HG03175 (cell line): ENCODE measurements at regions not wholly inside any gene's neighbourhood (a gene's known extent, or its start where the extent isn't known, plus 50 kb on each side); places are given as distances from the start of the nearest gene placed in this dataset.
"Not testable (repeated sequence)": the region's sequence is repeated elsewhere in the genome, so short reads cannot be mapped to it uniquely, and the experiment has no call there.

Experiments
- ATAC-seq: cut with Tn5 transposase; IDR thresholded peaks from one replicate; pipeline ENCODE4 v1.9.1; 2021; ENCODE audit warnings: mild to moderate bottlenecking, moderate library complexity; ENCODE audit not compliant: unreplicated experiment

DNA sequence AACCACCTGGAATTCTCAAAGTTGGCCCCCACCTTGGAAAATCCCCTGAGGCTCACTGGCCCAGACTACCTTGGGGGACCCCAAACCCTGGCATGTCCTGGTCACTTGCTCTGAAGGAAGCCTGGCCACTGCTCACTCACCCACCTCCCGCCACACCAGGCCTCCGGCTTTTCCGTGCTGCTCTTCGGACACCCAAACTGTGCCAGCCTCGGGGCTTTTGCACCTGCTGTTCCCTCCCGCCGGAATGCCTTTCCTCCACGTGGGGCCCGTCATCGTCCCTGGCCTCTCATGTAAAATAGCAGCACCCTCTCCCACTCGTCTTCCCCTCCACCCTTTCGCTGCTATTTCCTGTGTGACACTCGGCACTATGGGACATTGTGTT, 87.2 kb upstream of the NCOR2 start:
- no peak for ATAC-seq

DNA sequence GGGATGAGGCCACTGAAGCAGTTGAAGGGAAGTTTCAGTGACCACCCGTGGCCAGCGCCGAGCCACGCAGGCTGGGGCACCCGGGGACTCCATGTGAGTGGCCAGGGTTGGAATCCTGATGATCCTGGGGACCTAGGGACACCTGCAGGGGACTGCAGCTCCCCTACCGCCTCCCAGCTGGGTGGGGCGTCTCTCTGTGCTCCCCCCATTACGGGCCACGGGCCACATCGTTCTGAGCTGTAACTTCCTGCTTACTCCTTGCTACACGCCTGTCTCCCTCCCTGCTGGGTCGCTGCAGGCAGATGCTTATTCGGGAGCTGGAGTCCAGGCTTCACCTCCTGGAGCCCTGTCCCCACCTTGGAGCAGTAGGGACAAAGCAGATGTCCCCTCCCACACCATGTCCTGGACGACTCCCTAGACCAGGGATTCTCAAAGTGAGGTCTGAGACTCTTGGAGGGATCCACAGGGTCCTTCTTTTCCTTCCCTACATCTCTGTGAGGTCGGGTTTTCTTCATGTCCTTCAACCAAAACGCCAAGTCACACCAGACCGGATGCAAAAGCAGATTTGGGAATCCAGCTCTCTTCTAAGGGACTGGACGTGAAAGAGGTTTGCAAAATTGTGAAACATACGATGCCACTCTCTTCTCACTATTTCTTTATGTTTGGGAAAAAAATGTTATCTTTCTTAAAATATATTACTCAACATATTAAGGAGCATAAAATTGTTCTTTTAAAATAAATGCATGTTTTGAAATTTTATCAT, 85.9 kb upstream of the NCOR2 start:
- ATAC-seq = no peak

DNA sequence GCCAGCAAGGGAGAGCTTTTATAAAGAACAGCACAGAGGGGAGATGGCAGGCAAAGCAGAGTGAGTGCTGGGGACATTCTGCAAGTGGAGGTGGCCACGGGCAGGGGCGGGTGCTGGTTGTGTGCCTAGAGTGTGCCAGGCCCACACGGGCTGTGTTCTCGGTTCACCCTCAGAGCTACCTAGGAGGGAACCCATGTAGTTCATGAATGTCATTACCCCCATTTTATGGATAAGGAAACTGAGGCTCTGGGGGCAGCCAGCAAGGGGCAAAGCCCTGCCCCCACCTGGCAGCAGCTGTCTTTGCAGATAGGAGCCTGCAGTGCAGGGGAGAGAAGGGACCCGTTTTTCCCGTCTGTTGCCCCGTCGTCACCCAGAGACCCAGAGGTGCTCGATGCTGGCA, 85.2 kb upstream of the NCOR2 start:
- ATAC-seq = no peak

DNA sequence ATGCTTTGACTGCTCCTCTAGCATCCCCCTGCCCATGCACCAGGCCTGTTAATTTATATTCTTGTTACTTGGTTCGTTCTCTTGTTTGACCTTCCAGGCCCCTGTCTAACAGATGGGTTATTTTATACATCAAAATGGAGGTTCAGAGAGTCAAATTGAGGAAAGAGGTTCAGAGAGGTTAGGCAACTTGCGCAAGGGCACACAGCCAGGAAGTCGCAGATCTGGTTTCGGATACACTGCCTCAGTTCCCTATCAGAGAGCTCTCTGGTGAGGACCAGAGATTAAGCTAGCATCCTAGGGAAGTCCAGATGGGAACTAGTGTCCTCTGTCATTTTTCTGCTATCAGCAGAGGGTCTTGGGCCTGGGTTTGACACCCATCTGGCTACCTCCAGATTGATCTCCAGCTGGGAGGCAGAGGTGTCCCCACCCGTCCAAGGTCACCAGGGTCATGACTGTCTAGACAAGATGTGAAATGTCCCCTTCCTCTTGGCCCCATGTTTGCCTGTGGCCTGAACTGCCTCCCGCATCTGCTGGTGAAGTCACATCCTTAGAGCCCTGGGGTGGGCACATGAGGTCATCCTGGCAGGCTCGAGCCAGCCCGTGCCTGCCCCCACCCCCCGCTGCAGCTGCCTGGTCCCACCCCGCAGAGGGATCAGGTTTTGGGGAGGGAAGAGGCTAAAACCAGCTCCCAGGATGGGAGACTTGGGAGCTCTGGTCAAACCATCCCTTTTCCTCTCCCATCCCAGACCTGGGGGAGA, 84.3 kb upstream of the NCOR2 start:
- ATAC-seq = no peak

DNA sequence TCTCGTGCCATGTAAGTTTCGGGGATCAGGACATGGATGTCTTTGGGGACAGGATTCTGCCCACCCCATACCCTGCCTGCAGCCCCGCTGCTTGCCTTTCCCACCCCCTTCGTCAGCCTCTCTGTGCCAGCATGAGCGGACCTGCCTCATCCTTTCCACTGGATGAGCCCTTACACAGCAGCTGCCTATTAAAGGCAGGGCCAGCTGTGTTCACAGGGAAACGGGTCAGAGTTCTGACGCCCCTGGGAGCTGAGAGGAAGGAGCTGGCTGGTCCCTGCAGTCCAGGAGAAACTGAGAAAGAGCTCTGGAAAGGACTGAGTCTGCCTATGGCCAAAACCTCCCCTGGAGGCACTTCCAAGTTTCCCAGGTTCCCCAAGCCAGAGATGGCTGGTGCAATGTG, 83.5 kb upstream of the NCOR2 start:
- ATAC-seq = no peak

DNA sequence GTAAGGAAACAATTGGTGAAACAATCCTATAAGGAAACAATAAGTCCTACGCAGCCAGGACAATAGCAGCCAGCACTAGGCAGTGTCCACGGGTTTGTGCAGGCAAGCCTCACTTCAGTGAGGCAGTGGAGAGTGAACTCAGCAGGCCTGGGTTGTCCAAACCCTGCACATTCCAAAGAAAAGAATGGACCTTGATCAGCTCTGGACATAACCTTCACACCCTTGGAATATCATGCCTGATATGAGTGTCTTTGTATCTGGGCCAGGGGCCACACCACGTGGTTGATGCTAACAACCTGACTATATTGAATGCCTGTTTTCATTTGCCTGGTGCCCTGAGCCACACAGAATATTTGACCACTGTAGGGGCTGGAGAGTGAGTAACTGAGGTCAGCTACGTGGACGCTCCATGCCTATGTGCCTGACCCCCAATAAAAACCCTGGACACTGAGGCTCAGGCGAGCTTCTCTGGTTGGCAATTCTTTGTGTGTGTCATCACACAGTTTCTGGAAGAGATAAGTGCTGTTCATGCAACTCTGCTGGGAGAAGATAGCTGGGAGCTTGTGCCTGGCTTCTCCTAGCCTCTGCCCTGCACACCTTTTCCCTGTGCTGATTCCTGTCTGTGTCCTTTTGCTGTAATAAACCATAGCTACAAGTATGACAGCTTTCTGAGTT, 81.4 kb upstream of the NCOR2 start:
- no peak for ATAC-seq

DNA sequence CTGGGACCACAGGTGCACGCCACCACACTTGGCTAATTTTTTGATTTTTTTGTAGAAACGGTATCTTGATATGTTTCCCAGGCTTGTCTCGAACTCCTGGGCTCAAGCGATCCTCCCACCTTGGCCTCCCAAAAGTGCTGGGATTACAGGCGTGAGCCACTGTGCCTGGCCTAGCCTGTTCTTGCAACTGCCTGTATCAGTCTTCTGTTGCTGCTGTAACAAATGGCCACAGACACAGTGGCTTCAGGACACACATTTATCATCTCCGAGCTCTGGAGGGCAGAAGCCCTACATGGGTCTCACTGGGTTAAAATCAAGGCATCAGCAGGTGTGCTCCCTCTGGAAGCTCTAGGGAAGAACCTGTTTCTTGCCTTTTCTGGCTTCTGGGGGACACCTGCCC, 79.9 kb upstream of the NCOR2 start:
- no peak for ATAC-seq

DNA sequence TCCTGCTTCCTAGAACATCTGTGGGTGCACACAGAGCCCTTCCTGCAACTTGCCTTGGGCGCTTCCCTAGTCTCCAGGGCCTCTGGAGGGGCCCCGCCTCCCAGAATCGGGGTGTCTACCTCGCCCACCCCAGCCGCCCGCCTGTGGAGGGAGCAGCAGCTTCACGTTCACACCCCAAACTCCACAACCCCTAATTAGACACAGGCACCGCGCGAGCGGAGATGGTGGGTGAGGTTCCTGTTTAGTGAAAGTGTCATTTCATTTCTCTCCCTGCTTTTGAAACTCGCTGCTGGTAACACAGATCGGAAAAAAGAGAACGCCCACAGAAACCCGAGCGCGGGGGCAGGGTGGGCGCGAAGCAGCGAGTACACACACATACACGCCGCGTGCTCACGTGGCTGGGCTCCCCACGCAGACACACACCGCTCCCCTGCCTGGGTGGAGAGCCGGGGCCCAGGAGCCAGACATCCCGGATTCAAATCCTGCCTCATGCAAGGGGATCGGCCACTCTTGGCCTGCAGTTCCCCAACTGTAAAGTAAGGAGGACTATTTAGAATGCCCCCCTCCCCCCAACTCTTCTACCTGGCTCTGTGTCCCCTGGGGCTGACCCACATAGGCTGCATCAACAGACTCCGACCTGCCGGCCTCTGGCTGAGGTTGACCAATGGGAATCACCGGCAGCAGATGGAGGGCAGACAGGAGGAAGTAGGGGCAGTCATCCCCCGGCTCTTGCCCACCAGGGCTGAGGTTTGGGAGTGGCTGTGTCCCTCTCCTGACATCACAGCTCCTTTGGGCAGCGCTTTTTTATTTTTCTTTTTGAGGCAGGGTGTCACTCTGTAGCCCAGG, 79.2 kb upstream of the NCOR2 start:
- ATAC-seq = no peak

DNA sequence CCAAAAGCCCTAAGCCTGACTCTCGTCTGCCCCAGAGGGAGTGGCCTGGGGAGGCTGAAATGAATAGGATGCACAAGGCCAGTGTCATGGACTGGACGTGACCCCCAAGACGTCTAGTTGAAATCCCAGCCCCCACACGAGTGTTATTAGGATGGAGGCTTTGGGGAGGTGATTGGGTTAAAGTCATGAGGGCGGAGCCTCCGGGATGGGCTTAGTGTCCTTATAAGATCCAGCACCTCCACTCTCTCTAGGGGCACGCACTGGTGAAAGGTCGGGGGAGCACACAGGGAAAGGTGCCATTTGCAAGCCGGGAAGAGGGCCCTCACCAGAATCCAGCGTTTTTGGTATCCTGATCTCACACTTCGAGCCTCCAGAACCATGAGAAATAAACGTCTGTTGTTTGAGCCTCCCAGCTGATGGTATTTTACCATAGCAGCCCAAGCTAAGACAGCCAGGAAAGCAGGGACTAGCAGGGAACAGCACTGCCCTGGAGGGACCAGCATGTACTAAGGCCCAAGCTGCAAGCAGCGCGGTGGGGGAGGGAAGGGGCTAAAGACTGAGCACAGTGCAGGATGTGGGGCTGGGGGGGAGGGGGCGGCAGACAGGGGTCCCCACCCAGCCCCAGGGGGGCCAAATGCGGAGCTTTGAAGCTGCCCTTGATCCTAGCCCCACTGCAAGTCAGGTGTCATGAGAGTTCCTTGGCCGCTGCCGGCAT, 78.3 kb upstream of the NCOR2 start:
- ATAC-seq = no peak

DNA sequence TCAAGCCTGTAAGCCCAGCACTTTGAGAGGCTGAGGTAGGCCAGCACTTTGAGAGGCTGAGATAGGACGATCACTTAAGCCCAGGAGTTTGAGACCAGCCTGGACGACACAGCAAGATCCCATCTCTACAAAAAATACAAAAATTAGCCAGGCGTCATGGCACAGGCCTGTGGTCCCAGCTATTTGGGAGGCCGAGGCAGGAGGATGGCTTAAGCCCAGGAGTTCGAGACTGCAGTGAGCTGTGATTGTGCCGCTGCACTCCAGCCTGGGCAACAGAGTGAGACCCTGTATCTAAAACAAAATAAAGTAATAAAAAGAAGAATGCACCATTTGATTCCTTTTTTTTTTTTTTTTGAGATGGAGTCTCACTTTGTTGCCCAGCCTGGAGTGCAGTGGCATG, 76.4 kb upstream of the NCOR2 start:
- not testable (repeated sequence) for ATAC-seq

DNA sequence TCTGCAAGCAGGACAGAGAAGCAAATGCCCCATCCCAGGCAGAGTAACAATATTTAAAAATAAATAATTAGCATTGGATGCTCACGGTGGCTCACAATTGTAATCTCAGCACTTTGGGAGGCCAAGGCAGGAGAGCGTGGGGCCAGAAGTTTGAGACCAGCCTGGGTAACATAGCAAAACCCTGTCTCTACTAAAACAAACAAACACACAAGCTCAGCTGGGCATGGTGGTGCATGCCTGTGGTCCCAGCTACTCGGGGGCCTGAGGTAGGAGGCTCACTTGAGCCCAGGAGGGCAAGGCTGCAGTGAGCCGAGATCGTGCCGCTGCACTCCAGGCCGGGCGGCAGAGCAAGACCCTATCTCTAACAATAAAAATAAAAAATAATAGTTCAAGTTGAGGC, 74.7 kb upstream of the NCOR2 start:
- ATAC-seq = no peak

DNA sequence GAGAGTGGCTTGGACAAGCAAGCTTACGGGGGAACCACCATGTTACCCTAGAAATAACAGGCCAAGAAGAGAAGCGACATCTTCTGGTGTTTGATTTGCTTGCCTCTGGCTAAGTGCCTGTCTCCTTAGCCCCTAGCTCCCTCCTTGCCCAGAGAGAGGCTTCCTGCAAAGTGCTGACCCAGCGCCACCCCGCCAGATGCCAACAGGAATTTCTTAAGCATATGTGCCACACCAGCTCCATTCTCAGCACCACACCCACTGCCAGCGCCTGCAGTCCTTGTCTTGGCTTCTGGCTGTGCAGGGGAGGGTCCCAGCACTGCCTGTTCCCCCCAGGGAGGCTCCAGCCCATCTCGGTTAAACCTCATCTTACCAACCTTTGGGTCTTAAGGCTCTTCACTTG, 74.2 kb upstream of the NCOR2 start:
- ATAC-seq = no peak

DNA sequence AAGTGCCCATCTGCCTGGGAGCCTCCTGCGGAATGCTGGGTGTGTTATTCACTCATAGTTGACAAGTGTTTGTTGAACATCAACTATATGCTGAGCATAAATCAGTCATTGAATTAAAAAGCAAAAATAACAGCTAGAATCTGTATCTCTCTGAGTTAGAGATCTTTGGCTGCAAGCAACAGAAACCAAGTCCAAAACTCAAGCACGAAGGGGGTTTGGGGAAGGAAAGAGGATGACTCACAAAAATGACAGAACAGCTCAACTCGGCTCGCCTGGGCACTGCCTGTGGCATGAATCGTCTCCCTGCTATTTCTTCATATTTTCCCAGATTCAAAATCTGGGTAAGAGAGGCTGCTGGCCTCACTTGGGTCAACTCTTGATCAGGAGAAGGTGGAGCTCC, 72.6 kb upstream of the NCOR2 start:
- no peak for ATAC-seq

DNA sequence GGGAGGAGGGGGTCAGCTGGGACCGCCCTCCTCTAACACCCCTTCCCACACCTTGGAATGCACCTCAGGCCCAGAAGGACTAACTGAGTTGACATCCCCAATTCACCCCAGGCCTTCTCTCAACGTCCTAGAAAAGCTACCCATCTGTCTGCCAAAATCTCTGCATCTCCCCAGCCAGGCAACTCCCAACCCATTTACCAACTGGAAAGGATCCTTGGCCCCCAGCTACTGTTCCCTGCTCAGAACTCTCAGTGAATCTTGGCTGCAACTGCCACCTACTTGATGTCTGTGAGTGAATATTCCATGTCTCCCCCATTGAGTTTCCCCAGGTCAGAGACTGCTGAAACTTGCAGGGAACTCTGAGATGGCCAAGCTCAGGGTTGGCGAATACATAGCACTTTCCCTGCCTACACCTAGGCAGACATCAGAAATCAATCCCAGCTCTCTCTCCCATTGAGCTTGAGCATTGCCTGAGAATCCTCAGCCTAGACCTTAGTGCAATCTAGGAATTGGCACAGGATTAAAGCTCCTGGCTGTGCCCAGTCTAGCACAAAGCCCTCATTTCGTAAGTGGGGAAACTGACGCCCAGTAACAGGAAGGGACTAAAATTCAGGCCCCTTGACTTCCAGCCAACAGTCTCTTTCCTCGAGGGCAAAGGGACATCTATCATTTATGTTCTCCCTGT, 71.9 kb upstream of the NCOR2 start:
- no peak for ATAC-seq

DNA sequence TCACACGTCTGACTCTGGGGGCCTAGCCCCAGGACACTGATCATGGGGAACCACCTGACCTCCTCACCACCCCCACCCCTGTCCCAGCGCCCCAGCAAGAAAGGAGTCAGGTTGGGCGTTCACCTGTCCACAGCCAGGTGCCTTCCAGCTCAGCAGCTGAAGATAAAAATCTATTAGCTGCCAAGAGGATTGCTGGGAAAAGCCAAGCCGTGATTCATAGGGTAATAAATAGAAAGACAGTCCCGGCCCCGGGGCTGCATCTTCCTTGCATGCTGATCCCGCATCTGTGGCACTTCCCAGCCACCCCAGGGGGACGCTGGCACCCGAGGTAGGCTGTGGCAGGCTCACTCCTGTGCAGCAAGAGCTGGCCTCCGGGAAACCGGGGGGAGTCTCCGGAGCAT, 70.2 kb upstream of the NCOR2 start:
- no peak for ATAC-seq

DNA sequence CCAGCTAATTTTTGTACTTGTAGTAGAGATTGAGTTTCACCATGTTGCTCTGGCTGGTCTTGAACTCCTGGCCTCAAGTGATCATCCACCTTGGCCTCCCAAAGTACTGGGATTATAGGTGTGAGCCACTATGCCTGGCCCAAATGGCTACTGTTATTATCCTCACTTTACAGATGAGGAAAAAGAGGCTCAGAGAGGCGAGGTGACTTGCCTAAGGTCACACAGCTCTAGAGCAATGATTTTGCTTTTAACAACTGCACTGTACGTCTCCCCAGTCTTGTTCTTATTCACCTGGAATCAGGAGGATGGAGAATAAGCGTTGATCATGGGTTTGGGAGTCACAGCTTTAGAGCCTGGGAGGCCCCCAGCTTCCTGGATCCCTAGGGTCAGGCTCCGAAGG, 69.8 kb upstream of the NCOR2 start:
- ATAC-seq = no peak

DNA sequence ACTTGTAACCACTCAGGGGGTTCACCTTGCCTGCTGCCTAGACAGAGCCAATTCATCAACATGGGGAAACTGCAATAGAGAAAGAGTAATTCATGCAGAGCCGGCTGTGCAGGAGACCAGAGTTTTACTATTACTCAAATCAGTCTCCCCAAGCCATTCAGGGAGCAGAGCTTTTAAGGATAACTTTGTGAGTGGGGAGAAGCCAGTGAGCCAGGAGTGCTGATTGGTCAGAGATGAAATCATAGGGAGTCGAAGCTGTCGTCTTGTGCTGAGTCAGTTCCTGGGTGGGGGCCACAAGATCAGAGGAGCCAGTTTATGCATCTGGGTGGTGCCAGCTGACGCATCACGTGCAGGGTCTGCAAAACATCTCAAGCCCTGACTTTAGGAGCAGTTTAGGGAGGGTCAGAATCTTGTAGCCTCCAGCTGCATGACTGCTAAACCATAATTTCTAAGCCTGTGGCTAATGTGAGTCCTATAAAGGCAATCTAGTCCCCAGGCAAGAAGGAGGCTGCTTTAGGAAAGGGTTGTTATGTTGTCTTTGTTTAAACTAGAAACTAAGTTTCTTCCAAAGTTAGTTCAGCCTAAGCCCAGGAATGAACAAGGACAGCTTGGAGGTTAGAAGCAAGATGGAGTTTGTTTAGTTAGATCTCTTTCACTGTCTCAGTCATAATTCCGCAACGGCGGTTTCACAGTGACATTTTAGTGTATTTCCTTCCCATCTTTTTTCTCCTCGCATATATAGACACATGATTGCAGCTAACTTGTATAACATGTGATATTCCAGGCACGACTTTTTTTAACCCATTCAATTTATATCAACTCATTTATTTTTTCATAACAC, 68.9 kb upstream of the NCOR2 start:
- ATAC-seq = no peak

DNA sequence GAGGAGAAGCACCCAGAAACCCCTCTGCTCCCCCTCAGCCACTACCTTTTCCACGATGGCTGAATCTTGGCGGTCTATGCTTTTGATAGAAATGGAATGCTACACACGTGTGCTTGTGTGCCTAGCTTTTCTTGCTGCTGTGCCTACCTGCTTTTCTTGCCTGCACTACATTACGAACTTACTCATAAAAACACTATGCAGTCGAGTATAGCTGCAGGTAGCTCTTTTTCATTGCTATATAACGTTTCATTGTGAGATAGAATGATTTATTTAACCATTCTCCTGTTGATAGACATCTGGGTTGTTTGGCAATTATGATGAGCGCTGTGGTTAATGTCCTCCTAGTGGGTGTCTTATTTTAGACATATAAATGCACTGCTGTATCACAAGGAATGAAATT, 67.9 kb upstream of the NCOR2 start:
- ATAC-seq = no peak
